CD14-positive monocyte (primary cell): ENCODE measurements at regions not wholly inside any gene's neighbourhood (a gene's known extent, or its start where the extent isn't known, plus 50 kb on each side); places are given as distances from the start of the nearest gene placed in this dataset.

Source experiments
- DNase-seq, 3 donors: peaks; one replicate each; pipeline ENCODE4 v3.0.0-alpha.2; 2011 to 2022
- H2AFZ ChIP-seq: 2 replicates; pipeline ENCODE4 v1.6.0; 2012; ENCODE audit warnings: mild to moderate bottlenecking, low read depth, low read length, inconsistent platforms; ENCODE audit not compliant: insufficient read depth, poor library complexity, severe bottlenecking
- H3K27ac ChIP-seq, 2 donors: 1 replicate in 1 of 2; 2 replicates in 1 of 2; pipeline ENCODE4 v1.5.1; 2012 to 2013; ENCODE audit warnings: low read length in 2 of 2, control low read depth in 1 of 2, inconsistent platforms in 1 of 2, low read depth in 1 of 2, mild to moderate bottlenecking in 1 of 2
- H3K27me3 ChIP-seq, 2 donors: one replicate each; pipeline versions ENCODE4 v1.6.0 to v1.6.1; 2011 to 2013; ENCODE audit warnings: low read length in 2 of 2; ENCODE audit not compliant: control insufficient read depth in 2 of 2, insufficient read depth in 2 of 2
- H3K36me3 ChIP-seq, 2 donors: replicated peaks in 1 of 2; 1 replicate in 1 of 2; 2 replicates in 1 of 2; pipeline versions ENCODE4 v1.5.1 to v1.6.1; 2012 to 2013; ENCODE audit warnings: low read length in 2 of 2, control low read depth in 1 of 2, inconsistent platforms in 1 of 2, mild to moderate bottlenecking in 1 of 2; ENCODE audit not compliant: insufficient read depth in 2 of 2, control insufficient read depth in 1 of 2
- H3K4me1 ChIP-seq, 2 donors: 1 replicate in 1 of 2; 2 replicates in 1 of 2; pipeline versions ENCODE4 v1.5.1 to v1.6.1; 2012 to 2013; ENCODE audit warnings: low read length in 2 of 2, control low read depth in 1 of 2, inconsistent platforms in 1 of 2, mild to moderate bottlenecking in 1 of 2, moderate library complexity in 1 of 2; ENCODE audit not compliant: insufficient read depth in 2 of 2, control insufficient read depth in 1 of 2
- H3K4me2 ChIP-seq: replicated peaks from 2 replicates; pipeline ENCODE3; 2012; ENCODE audit warnings: low read length, moderate library complexity, mild to moderate bottlenecking; ENCODE audit not compliant: poor library complexity, severe bottlenecking; ENCODE audit errors: extremely low read depth
- H3K4me3 ChIP-seq, 3 experiments: fragments of 200-600 bp in 1 of 3; sonication (generic) in 1 of 3; replicated peaks in 1 of 3; 1 replicate in 2 of 3; 2 replicates in 1 of 3; pipeline ENCODE4 v1.5.1; 2011 to 2013; ENCODE audit warnings: low read length in 3 of 3, mild to moderate bottlenecking in 3 of 3, control low read depth in 2 of 3, low read depth in 2 of 3, inconsistent platforms in 1 of 3, moderate library complexity in 1 of 3
- H3K79me2 ChIP-seq: 2 replicates; pipeline ENCODE4 v1.6.0; 2012; ENCODE audit warnings: mild to moderate bottlenecking, control low read depth, inconsistent platforms, low read length, moderate library complexity; ENCODE audit not compliant: insufficient read depth
- H3K9ac ChIP-seq: 2 replicates; pipeline ENCODE4 v1.6.0; 2017; ENCODE audit warnings: low read length, mild to moderate bottlenecking; ENCODE audit not compliant: insufficient read depth, poor library complexity, severe bottlenecking
- H3K9me3 ChIP-seq, 2 donors: replicated peaks in 1 of 2; 1 replicate in 1 of 2; 2 replicates in 1 of 2; pipeline versions ENCODE4 v1.5.1 to v1.6.1; 2012 to 2013; ENCODE audit warnings: low read length in 2 of 2, control low read depth in 1 of 2; ENCODE audit not compliant: control insufficient read depth in 1 of 2, insufficient read depth in 1 of 2
- H4K20me1 ChIP-seq: 2 replicates; pipeline ENCODE4 v1.6.0; 2012; ENCODE audit warnings: mild to moderate bottlenecking, low read length, control low read depth, moderate library complexity; ENCODE audit not compliant: insufficient read depth
- H3K27ac Mint-ChIP-seq, 7 donors: one replicate each; pipeline ENCODE4 v1.8.0; 2020; ENCODE audit warnings: mild to moderate bottlenecking in 7 of 7, mixed read lengths in 7 of 7, moderate library complexity in 6 of 7, inconsistent platforms in 2 of 7
- H3K27me3 Mint-ChIP-seq, 3 donors: one replicate each; pipeline ENCODE4 v1.8.0; 2021 to 2022; ENCODE audit warnings: low read depth in 3 of 3, mild to moderate bottlenecking in 3 of 3, mixed read lengths in 3 of 3, moderate library complexity in 3 of 3, inconsistent platforms in 1 of 3
- H3K36me3 Mint-ChIP-seq, 2 donors: one replicate each; pipeline ENCODE4 v1.8.0; 2020; ENCODE audit warnings: mixed read lengths in 2 of 2, inconsistent platforms in 1 of 2, mild to moderate bottlenecking in 1 of 2
- H3K4me1 Mint-ChIP-seq: one replicate; pipeline ENCODE4 v1.8.0; 2020; ENCODE audit warnings: mild to moderate bottlenecking, mixed read lengths
- H3K4me3 Mint-ChIP-seq, 2 donors: one replicate each; pipeline ENCODE4 v1.8.0; 2020; ENCODE audit warnings: mild to moderate bottlenecking in 2 of 2, mixed read lengths in 2 of 2, moderate library complexity in 1 of 2
- H3K9me3 Mint-ChIP-seq, 7 donors: one replicate each; pipeline ENCODE4 v1.8.0; 2020 to 2022; ENCODE audit warnings: mixed read lengths in 7 of 7, mild to moderate bottlenecking in 6 of 7, moderate library complexity in 6 of 7, inconsistent platforms in 2 of 7
- WGBS: methylation state at CpG from one replicate; pipeline ENCODE4 v1.1.5; 2013; ENCODE audit warnings: missing lambda C conversion rate; ENCODE audit not compliant: insufficient coverage; 5-methylcytosine and 5-hydroxymethylcytosine counted together
- intact Hi-C, 2 donors: fragments of 100-400 bp; cut with micrococcal nuclease; formaldehyde crosslinking; loops; one replicate each; pipeline versions ENCODE4 v1.15.0 to v1.15.1; 2023
- TF ChIP-seq, protein P1 (sequence below): fragments of 200-600 bp; IDR thresholded peaks from one replicate; pipeline ENCODE4 v1.8.0; 2022; ENCODE audit warnings: antibody characterized with exemption, mild to moderate bottlenecking

DNA sequence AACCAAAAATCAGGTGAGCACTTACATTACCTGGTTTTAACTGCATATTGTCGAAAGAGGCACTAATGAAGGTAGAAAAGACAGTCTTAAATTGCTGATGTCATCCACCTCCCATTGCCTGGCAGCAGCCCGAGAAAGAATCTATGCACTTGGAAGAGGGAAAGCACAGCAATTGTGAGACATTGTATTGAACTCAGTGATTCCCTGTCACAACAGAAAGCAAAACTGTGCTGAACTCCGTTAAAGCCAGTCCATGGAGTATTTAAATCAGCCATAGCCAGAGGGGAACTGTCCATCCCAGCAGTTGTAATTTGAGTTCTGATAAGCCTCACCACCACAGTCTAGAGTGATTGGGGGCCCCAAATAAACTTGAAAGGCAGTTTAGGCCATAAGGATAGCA lies 466.6 kb upstream of the PCDH9 start:
- no peaks in the 10 kb centered on the region for H3K4me1 Mint-ChIP-seq
- no peak overlapping the region for H3K27ac ChIP-seq
- no peak overlapping the region for H3K4me3 Mint-ChIP-seq
- no peak overlapping the region for H3K9ac ChIP-seq
- H3K36me3 Mint-ChIP-seq: no peaks in the 10 kb centered on the region
- DNase-seq: no peak
- no peaks in the 10 kb centered on the region for H3K27me3 Mint-ChIP-seq
- TF ChIP-seq, protein P1, sequence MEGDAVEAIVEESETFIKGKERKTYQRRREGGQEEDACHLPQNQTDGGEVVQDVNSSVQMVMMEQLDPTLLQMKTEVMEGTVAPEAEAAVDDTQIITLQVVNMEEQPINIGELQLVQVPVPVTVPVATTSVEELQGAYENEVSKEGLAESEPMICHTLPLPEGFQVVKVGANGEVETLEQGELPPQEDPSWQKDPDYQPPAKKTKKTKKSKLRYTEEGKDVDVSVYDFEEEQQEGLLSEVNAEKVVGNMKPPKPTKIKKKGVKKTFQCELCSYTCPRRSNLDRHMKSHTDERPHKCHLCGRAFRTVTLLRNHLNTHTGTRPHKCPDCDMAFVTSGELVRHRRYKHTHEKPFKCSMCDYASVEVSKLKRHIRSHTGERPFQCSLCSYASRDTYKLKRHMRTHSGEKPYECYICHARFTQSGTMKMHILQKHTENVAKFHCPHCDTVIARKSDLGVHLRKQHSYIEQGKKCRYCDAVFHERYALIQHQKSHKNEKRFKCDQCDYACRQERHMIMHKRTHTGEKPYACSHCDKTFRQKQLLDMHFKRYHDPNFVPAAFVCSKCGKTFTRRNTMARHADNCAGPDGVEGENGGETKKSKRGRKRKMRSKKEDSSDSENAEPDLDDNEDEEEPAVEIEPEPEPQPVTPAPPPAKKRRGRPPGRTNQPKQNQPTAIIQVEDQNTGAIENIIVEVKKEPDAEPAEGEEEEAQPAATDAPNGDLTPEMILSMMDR: no peak
- no peaks in the 10 kb centered on the region for H4K20me1 ChIP-seq
- no peak overlapping the region for H2AFZ ChIP-seq
- H3K9me3 Mint-ChIP-seq: peaks cover 10 to 27% (median 17%) of the 10 kb centered on the region in 7 donors
- no peaks in the 10 kb centered on the region for H3K79me2 ChIP-seq
- no peak overlapping the region for H3K27ac Mint-ChIP-seq
- intact Hi-C loops: no loop called here
- no peak overlapping the region for H3K4me3 ChIP-seq
- WGBS: 60% methylated on average over 1 of the region's 3 CpGs
- H3K9me3 ChIP-seq: peaks cover 3 to 16% of the 10 kb centered on the region in 2 donors
- no peaks in the 10 kb centered on the region for H3K36me3 ChIP-seq
- H3K4me1 ChIP-seq: no peaks in the 10 kb centered on the region
- no peaks in the 10 kb centered on the region for H3K27me3 ChIP-seq
- no peak overlapping the region for H3K4me2 ChIP-seq

DNA sequence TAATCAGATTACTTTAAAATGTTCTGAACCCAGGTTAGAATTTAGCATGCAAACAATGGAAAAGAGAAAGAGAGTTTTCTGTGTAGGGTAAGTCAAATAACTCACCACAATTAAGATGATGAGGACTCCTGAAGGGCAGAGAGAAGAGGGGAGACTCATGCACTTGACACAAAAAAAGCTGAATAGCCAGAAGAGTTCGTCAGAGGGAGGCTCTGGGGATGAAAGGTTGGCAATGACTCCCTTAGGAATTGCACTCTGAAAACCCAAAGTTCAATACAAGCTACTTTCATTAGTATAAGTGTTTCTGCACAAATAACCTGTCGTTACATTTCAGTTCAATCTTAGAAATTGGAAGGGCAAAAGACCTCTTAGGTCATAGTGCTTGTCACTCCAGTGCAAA lies 434.4 kb upstream of the PCDH9 start:
- intact Hi-C loops: no loop called here

More for the DNA sequence above, 434.4 kb upstream of the PCDH9 start:
- H3K4me1 ChIP-seq: no peaks in the 10 kb centered on the region
- no peak overlapping the region for H3K9ac ChIP-seq
- no peaks in the 10 kb centered on the region for H3K36me3 ChIP-seq
- H3K79me2 ChIP-seq: no peaks in the 10 kb centered on the region
- no peaks in the 10 kb centered on the region for H3K27me3 Mint-ChIP-seq
- no peak for DNase-seq
- H3K4me3 Mint-ChIP-seq: no peak overlapping the region
- TF ChIP-seq, protein P1: no peak
- peaks cover 0 to 7% of the 10 kb centered on the region in 2 donors for H3K9me3 ChIP-seq
- H3K27ac ChIP-seq: no peak overlapping the region
- no peak overlapping the region for H2AFZ ChIP-seq
- no peak overlapping the region for H3K4me3 ChIP-seq
- H3K27me3 ChIP-seq: no peaks in the 10 kb centered on the region
- WGBS: no CpG with 5 or more reads among the region's 2 CpGs
- no peaks in the 10 kb centered on the region for H3K4me1 Mint-ChIP-seq
- no peak overlapping the region for H3K4me2 ChIP-seq
- H3K27ac Mint-ChIP-seq: no peak overlapping the region
- H3K36me3 Mint-ChIP-seq: no peaks in the 10 kb centered on the region
- H3K9me3 Mint-ChIP-seq: peaks cover 0 to 12% (median 3%) of the 10 kb centered on the region in 7 donors
- H4K20me1 ChIP-seq: no peaks in the 10 kb centered on the region
